Mesenchymal stem cell (in vitro differentiated cells and primary cell): ENCODE measurements at regions not wholly inside any gene's neighbourhood (a gene's known extent, or its start where the extent isn't known, plus 50 kb on each side); places are given as distances from the start of the nearest gene placed in this dataset.

Experiments used
- DNase-seq: peaks from one replicate; pipeline ENCODE4 v3.0.0-alpha.2; 2013
- H2AFZ ChIP-seq: one replicate; pipeline ENCODE4 v1.6.1; 2013; ENCODE audit warnings: low read depth, mild to moderate bottlenecking, control low read depth, inconsistent platforms, low read length, moderate library complexity
- H2AK5ac ChIP-seq: 2 replicates; pipeline ENCODE4 v1.6.1; 2013; ENCODE audit warnings: low read length, moderate library complexity, mild to moderate bottlenecking, inconsistent platforms; ENCODE audit not compliant: severe bottlenecking
- H2BK120ac ChIP-seq: one replicate; pipeline ENCODE4 v1.6.1; 2013; ENCODE audit warnings: low read depth, mild to moderate bottlenecking, inconsistent platforms, low read length, moderate library complexity
- H2BK12ac ChIP-seq, 2 experiments: one replicate each; pipeline ENCODE4 v1.6.1; 2013; ENCODE audit warnings: inconsistent platforms in 2 of 2, low read length in 2 of 2, mild to moderate bottlenecking in 2 of 2, moderate library complexity in 2 of 2, control low read depth in 1 of 2
- H2BK15ac ChIP-seq: one replicate; pipeline ENCODE4 v1.6.1; 2013; ENCODE audit warnings: mild to moderate bottlenecking, low read depth, inconsistent platforms; ENCODE audit not compliant: poor library complexity, severe bottlenecking
- H2BK5ac ChIP-seq: 2 replicates; pipeline ENCODE4 v1.6.1; 2013; ENCODE audit warnings: low read depth, mild to moderate bottlenecking, low read length, control low read depth, inconsistent platforms; ENCODE audit not compliant: poor library complexity, severe bottlenecking
- H3K14ac ChIP-seq, 2 experiments: one replicate each; pipeline ENCODE4 v1.6.1; 2013; ENCODE audit warnings: inconsistent platforms in 2 of 2, low read length in 2 of 2, control low read depth in 1 of 2, mild to moderate bottlenecking in 1 of 2, moderate library complexity in 1 of 2
- H3K18ac ChIP-seq, 2 experiments: one replicate each; pipeline ENCODE4 v1.6.1; 2013; ENCODE audit warnings: inconsistent platforms in 2 of 2, low read length in 2 of 2, control low read depth in 1 of 2, low read depth in 1 of 2, mild to moderate bottlenecking in 1 of 2
- H3K23ac ChIP-seq, 2 experiments: one replicate each; pipeline ENCODE4 v1.6.1; 2013; ENCODE audit warnings: inconsistent platforms in 2 of 2, low read length in 2 of 2, mild to moderate bottlenecking in 2 of 2, moderate library complexity in 2 of 2, control low read depth in 1 of 2
- H3K27ac ChIP-seq: 2 replicates; pipeline ENCODE4 v1.5.1; 2013; ENCODE audit warnings: mild to moderate bottlenecking, moderate library complexity, low read length, control low read depth, inconsistent platforms; ENCODE audit not compliant: poor library complexity, severe bottlenecking
- H3K27me3 ChIP-seq, 2 experiments: 2 replicates each; pipeline versions ENCODE4 v1.6.1 to v1.7.0; 2013; ENCODE audit warnings: low read length in 2 of 2, mild to moderate bottlenecking in 2 of 2, moderate library complexity in 2 of 2, control low read depth in 1 of 2, inconsistent platforms in 1 of 2; ENCODE audit not compliant: control insufficient read depth in 1 of 2, insufficient read depth in 1 of 2
- H3K36me3 ChIP-seq, 2 experiments: 2 replicates each; pipeline versions ENCODE4 v1.6.1 to v1.7.0; 2013; ENCODE audit warnings: low read length in 2 of 2, control low read depth in 1 of 2, inconsistent platforms in 1 of 2, low read depth in 1 of 2, mild to moderate bottlenecking in 1 of 2; ENCODE audit not compliant: insufficient read depth in 2 of 2, control insufficient read depth in 1 of 2
- H3K4ac ChIP-seq, 2 experiments: one replicate each; pipeline ENCODE4 v1.6.1; 2013; ENCODE audit warnings: inconsistent platforms in 2 of 2, low read length in 2 of 2, mild to moderate bottlenecking in 2 of 2, moderate library complexity in 2 of 2, control low read depth in 1 of 2, low read depth in 1 of 2
- H3K4me1 ChIP-seq: 2 replicates; pipeline ENCODE4 v1.6.1; 2013; ENCODE audit warnings: low read depth, low read length, control low read depth; ENCODE audit not compliant: control insufficient read depth, insufficient read depth
- H3K4me2 ChIP-seq: 2 replicates; pipeline ENCODE4 v1.6.1; 2013; ENCODE audit warnings: low read length, mild to moderate bottlenecking, inconsistent platforms; ENCODE audit not compliant: poor library complexity, severe bottlenecking
- H3K4me3 ChIP-seq, 2 experiments: 2 replicates each; pipeline versions ENCODE4 v1.5.1 to v1.7.0; 2013; ENCODE audit warnings: low read length in 2 of 2, mild to moderate bottlenecking in 2 of 2, control low read depth in 1 of 2, low read depth in 1 of 2; ENCODE audit not compliant: insufficient read depth in 1 of 2
- H3K79me1 ChIP-seq: replicated peaks from 2 replicates; pipeline ENCODE4 v1.6.1; 2013; ENCODE audit warnings: mild to moderate bottlenecking, control low read depth, low read length, inconsistent platforms; ENCODE audit not compliant: poor library complexity, severe bottlenecking
- H3K9ac ChIP-seq: 2 replicates; pipeline ENCODE4 v1.7.0; 2013; ENCODE audit warnings: mild to moderate bottlenecking, low read length, moderate library complexity
- H3K9me3 ChIP-seq: 2 replicates; pipeline ENCODE4 v1.7.0; 2013; ENCODE audit warnings: mild to moderate bottlenecking, low read length; ENCODE audit not compliant: control insufficient read depth
- H4K8ac ChIP-seq: one replicate; pipeline ENCODE4 v1.6.1; 2013; ENCODE audit warnings: inconsistent platforms, mild to moderate bottlenecking, low read length, moderate library complexity
- H4K91ac ChIP-seq: one replicate; pipeline ENCODE4 v1.6.1; 2013; ENCODE audit warnings: mild to moderate bottlenecking, low read length, inconsistent platforms
- WGBS: methylation state at CpG from one replicate; pipeline ENCODE4 v1.1.7; 2013; ENCODE audit warnings: mixed read lengths; 5-methylcytosine and 5-hydroxymethylcytosine counted together

- no peaks in the 10 kb centered on the region for H3K36me3 ChIP-seq
- H2AFZ ChIP-seq, result no peak overlapping the region
- H2BK15ac ChIP-seq, result no peak overlapping the region
- H3K9me3 ChIP-seq, result no peaks in the 10 kb centered on the region
- no peak overlapping the region for H2BK5ac ChIP-seq
- no peak for DNase-seq
- H2BK12ac ChIP-seq, result no peak overlapping the region
- H2BK120ac ChIP-seq, result no peak overlapping the region
- H3K4me2 ChIP-seq, result no peak overlapping the region
- H3K4me3 ChIP-seq, result no peak overlapping the region
- H3K18ac ChIP-seq, result no peak overlapping the region
- no peak overlapping the region for H4K91ac ChIP-seq
- H3K27ac ChIP-seq, result peak overlapping the region; percentile 26
- 83% methylated on average over 1 of the region's 1 CpG for WGBS
- no peaks in the 10 kb centered on the region for H3K4me1 ChIP-seq
- no peak overlapping the region for H3K9ac ChIP-seq
- H3K23ac ChIP-seq, result no peak overlapping the region
- H3K79me1 ChIP-seq, result no peaks in the 10 kb centered on the region
- H3K4ac ChIP-seq, result no peak overlapping the region
- H4K8ac ChIP-seq, result no peak overlapping the region
- H2AK5ac ChIP-seq, result no peak overlapping the region
- no peak overlapping the region for H3K14ac ChIP-seq
- no peaks in the 10 kb centered on the region for H3K27me3 ChIP-seq
Observed at GRCh38 chr12:77600468-77600843, 230.2 kb upstream of the NAV3 start.

GRCh38 chr12:77599782-77600467 lies 230.8 kb upstream of the NAV3 start:
- DNase-seq, result no peak
- Histone ChIP-seq H2BK5ac (no peak overlapping the region), H3K36me3 (no peaks in the 10 kb centered on the region), H2AK5ac (no peak overlapping the region), H3K27ac (peak overlapping the region; percentile 26), H3K79me1 (no peaks in the 10 kb centered on the region), H3K4me2 (no peak overlapping the region), H2BK15ac (no peak overlapping the region), H4K8ac (no peak overlapping the region), H3K18ac (no peak overlapping the region), H3K9ac (no peak overlapping the region), H3K23ac (no peak overlapping the region), H3K4me1 (no peaks in the 10 kb centered on the region), H4K91ac (no peak overlapping the region), H2BK120ac (no peak overlapping the region), H3K4me3 (no peak overlapping the region), H3K27me3 (no peaks in the 10 kb centered on the region), H2AFZ (no peak overlapping the region), H2BK12ac (no peak overlapping the region), H3K4ac (no peak overlapping the region), H3K14ac (no peak overlapping the region), H3K9me3 (no peaks in the 10 kb centered on the region)

DNA sequence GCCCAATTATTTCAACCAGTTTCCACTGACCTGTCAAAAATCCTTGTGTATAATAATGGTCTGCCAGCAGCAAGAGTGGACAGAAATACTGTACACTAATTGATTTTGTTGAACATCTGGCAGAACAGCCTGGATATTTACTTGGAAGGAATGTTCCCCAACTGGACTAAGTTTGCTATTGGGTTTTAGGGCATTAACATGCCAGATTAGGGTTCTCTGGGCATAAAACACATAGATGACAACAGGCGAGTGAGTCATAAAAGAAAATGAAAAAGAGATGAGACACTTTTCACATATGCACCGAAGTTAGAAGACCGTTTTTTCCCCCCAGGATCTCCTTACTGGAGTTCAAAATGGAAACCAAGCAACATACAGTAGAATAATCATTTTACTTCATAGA lies 236.3 kb upstream of the NAV3 start:
- 90% methylated on average over 1 of the region's 3 CpGs for WGBS
- Histone ChIP-seq H2BK5ac (no peak overlapping the region), H3K9ac (no peak overlapping the region), H3K23ac (no peak overlapping the region), H2AK5ac (no peak overlapping the region), H4K8ac (no peak overlapping the region), H2BK12ac (no peak overlapping the region), H2BK120ac (no peak overlapping the region), H3K4ac (no peak overlapping the region), H3K27me3 (no peaks in the 10 kb centered on the region), H3K4me1 (no peaks in the 10 kb centered on the region), H3K14ac (no peak overlapping the region), H3K9me3 (no peaks in the 10 kb centered on the region), H3K4me3 (no peak overlapping the region), H2AFZ (no peak overlapping the region), H3K4me2 (no peak overlapping the region), H3K27ac (no peak overlapping the region), H3K18ac (no peak overlapping the region), H4K91ac (no peak overlapping the region), H3K79me1 (no peaks in the 10 kb centered on the region), H3K36me3 (no peaks in the 10 kb centered on the region), H2BK15ac (no peak overlapping the region)
- no peak for DNase-seq

DNA sequence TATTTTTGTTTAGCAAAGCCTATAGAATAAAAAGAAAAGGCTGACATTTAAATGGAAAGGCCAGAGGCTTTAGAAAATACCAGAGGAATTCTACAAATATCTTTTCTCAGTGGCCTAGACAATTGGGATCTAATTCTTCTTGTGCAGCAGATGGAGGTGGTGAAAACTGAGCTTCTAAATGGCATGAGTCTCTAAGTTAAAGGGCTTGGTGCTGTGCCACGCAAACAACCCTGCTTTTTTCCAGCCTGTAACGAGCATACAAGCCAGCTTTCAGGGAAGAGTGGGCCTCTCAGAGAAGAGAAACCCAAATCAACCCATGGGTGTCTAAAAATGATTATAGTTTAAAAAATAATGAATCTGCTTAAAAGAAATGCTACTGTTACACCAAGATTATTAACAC lies 237.9 kb upstream of the NAV3 start:
- H3K27ac ChIP-seq, result no peak overlapping the region
- no peaks in the 10 kb centered on the region for H3K27me3 ChIP-seq
- H2AFZ ChIP-seq, result no peak overlapping the region
- DNase-seq, result no peak
- no peak overlapping the region for H3K4me2 ChIP-seq
- no peaks in the 10 kb centered on the region for H3K36me3 ChIP-seq
- H3K79me1 ChIP-seq, result no peaks in the 10 kb centered on the region
- H2BK12ac ChIP-seq, result no peak overlapping the region
- H2BK5ac ChIP-seq, result no peak overlapping the region
- H3K23ac ChIP-seq, result no peak overlapping the region
- H3K18ac ChIP-seq, result no peak overlapping the region
- H2AK5ac ChIP-seq, result no peak overlapping the region
- H3K4ac ChIP-seq, result no peak overlapping the region
- H3K14ac ChIP-seq, result no peak overlapping the region
- H4K91ac ChIP-seq, result no peak overlapping the region
- no peak overlapping the region for H2BK15ac ChIP-seq
- H3K4me1 ChIP-seq, result no peaks in the 10 kb centered on the region
- no peaks in the 10 kb centered on the region for H3K9me3 ChIP-seq
- no peak overlapping the region for H3K9ac ChIP-seq
- H4K8ac ChIP-seq, result no peak overlapping the region
- no peak overlapping the region for H3K4me3 ChIP-seq
- 74% methylated on average over 2 of the region's 2 CpGs for WGBS
- no peak overlapping the region for H2BK120ac ChIP-seq
